ENCODE measurements at regions not wholly inside any gene's neighbourhood (a gene's known extent, or its start where the extent isn't known, plus 50 kb on each side); places are given as distances from the start of the nearest gene placed in this dataset.

- no peak overlapping the region for H3K4me2 ChIP-seq (ENCODE audit: low read depth, low read length, poor library complexity, severe bottlenecking)
- H3K9ac ChIP-seq (ENCODE audit: low read length), result no peak overlapping the region
- no peaks in the 10 kb centered on the region for H4K20me1 ChIP-seq (ENCODE audit: low read depth, low read length)
- H3F3A ChIP-seq (ENCODE audit: insufficient read depth), result no peaks in the 10 kb centered on the region
- H2AFZ ChIP-seq (ENCODE audit: low read depth, low read length, severe bottlenecking), result no peak overlapping the region
- H3K27me3 ChIP-seq (ENCODE audit: low read length), result no peaks in the 10 kb centered on the region; the same call in 1 of the 2 replicates
- H3K9me3 ChIP-seq (ENCODE audit: insufficient read depth, low read length), result no peaks in the 10 kb centered on the region
- no peaks in the 10 kb centered on the region for H3K36me3 ChIP-seq (ENCODE audit: low read length)
- no peak overlapping the region for H3K27ac ChIP-seq (ENCODE audit: low read depth, low read length)
- no peak overlapping the region for H3K4me3 ChIP-seq (ENCODE audit: insufficient read depth, low read length, poor library complexity, severe bottlenecking)
- no peaks in the 10 kb centered on the region for H3K79me2 ChIP-seq (ENCODE audit: insufficient read depth, low read length)
- no peaks in the 10 kb centered on the region for H3K9me2 ChIP-seq (replicated peaks; ENCODE audit: insufficient read depth, low read length)
- TF ChIP-seq EZH2phosphoT487 (conservative IDR thresholded peaks at IDR 0.05; ENCODE audit: low read length) (no peak), CTCF (IDR thresholded peaks at IDR 0.05; ENCODE audit: insufficient read depth, low read length, poor library complexity, severe bottlenecking) (no peak)
Measured at GRCh38 chr3:71989165-71989564, 204.2 kb upstream of the PROK2 start.

- H3K9me3 ChIP-seq (ENCODE audit: insufficient read depth, low read length), result no peaks in the 10 kb centered on the region
- H3K27me3 ChIP-seq (ENCODE audit: low read length), result no peaks in the 10 kb centered on the region; the same call in 1 of the 2 replicates
- H3K36me3 ChIP-seq (ENCODE audit: low read length), result no peaks in the 10 kb centered on the region
- no peaks in the 10 kb centered on the region for H4K20me1 ChIP-seq (ENCODE audit: low read depth, low read length)
- no peak overlapping the region for H3K27ac ChIP-seq (ENCODE audit: low read depth, low read length)
- no peak overlapping the region for H3K9ac ChIP-seq (ENCODE audit: low read length)
- H2AFZ ChIP-seq (ENCODE audit: low read depth, low read length, severe bottlenecking), result no peak overlapping the region
- TF ChIP-seq CTCF (IDR thresholded peaks at IDR 0.05; ENCODE audit: insufficient read depth, low read length, poor library complexity, severe bottlenecking) (no peak), EZH2phosphoT487 (conservative IDR thresholded peaks at IDR 0.05; ENCODE audit: low read length) (no peak)
- no peaks in the 10 kb centered on the region for H3K9me2 ChIP-seq (replicated peaks; ENCODE audit: insufficient read depth, low read length)
- H3K79me2 ChIP-seq (ENCODE audit: insufficient read depth, low read length), result no peaks in the 10 kb centered on the region
- H3K4me2 ChIP-seq (ENCODE audit: low read depth, low read length, poor library complexity, severe bottlenecking), result no peak overlapping the region
- no peaks in the 10 kb centered on the region for H3F3A ChIP-seq (ENCODE audit: insufficient read depth)
- H3K4me3 ChIP-seq (ENCODE audit: insufficient read depth, low read length, poor library complexity, severe bottlenecking), result no peak overlapping the region
Measured at GRCh38 chr3:71987828-71988227, 202.9 kb upstream of the PROK2 start.

GRCh38 chr3:71987089-71987735 is 202.3 kb upstream of the PROK2 start:
- Histone ChIP-seq H3K36me3 (ENCODE audit: low read length) (no peaks in the 10 kb centered on the region), H3K9me3 (ENCODE audit: insufficient read depth, low read length) (no peaks in the 10 kb centered on the region), H3K9ac (ENCODE audit: low read length) (no peak overlapping the region), H3K9me2 (replicated peaks; ENCODE audit: insufficient read depth, low read length) (no peaks in the 10 kb centered on the region), H3K79me2 (ENCODE audit: insufficient read depth, low read length) (no peaks in the 10 kb centered on the region), H2AFZ (ENCODE audit: low read depth, low read length, severe bottlenecking) (no peak overlapping the region), H3K4me3 (ENCODE audit: insufficient read depth, low read length, poor library complexity, severe bottlenecking) (no peak overlapping the region), H3K27me3 (ENCODE audit: low read length) (no peaks in the 10 kb centered on the region; the same call in 1 of the 2 replicates), H3K27ac (ENCODE audit: low read depth, low read length) (no peak overlapping the region), H3K4me2 (ENCODE audit: low read depth, low read length, poor library complexity, severe bottlenecking) (no peak overlapping the region), H3F3A (ENCODE audit: insufficient read depth) (no peaks in the 10 kb centered on the region), H4K20me1 (ENCODE audit: low read depth, low read length) (no peaks in the 10 kb centered on the region)
- no peak for TF ChIP-seq EZH2phosphoT487 (conservative IDR thresholded peaks at IDR 0.05; ENCODE audit: low read length)
- no peak for TF ChIP-seq CTCF (IDR thresholded peaks at IDR 0.05; ENCODE audit: insufficient read depth, low read length, poor library complexity, severe bottlenecking)

All from SU-DHL-6 (cell line).